H9 (cell line): ENCODE measurements at regions not wholly inside any gene's neighbourhood (a gene's known extent, or its start where the extent isn't known, plus 50 kb on each side); places are given as distances from the start of the nearest gene placed in this dataset.

Experiments used
- DNase-seq: peaks from one replicate; pipeline ENCODE4 v3.0.0-alpha.2; 2017
- H2AFZ ChIP-seq: one replicate; pipeline ENCODE4 v1.6.1; 2013; ENCODE audit warnings: mild to moderate bottlenecking, low read length, control low read depth, moderate library complexity
- H2AK5ac ChIP-seq: 2 replicates; pipeline ENCODE4 v1.6.1; 2013; ENCODE audit warnings: low read length, control low read depth, mixed read lengths; ENCODE audit not compliant: insufficient read length
- H2BK120ac ChIP-seq: one replicate; pipeline ENCODE4 v1.6.1; 2013; ENCODE audit warnings: low read depth, mild to moderate bottlenecking, low read length, control low read depth, inconsistent platforms; ENCODE audit not compliant: poor library complexity, severe bottlenecking
- H2BK12ac ChIP-seq: 2 replicates; pipeline ENCODE4 v1.6.1; 2013; ENCODE audit warnings: low read length, control low read depth, mixed read lengths, low read depth; ENCODE audit not compliant: insufficient read length
- H2BK15ac ChIP-seq: 2 replicates; pipeline ENCODE4 v1.6.1; 2013; ENCODE audit warnings: low read depth, low read length, control low read depth
- H2BK20ac ChIP-seq: one replicate; pipeline ENCODE4 v1.6.1; 2013; ENCODE audit warnings: low read depth, mild to moderate bottlenecking, low read length, control low read depth, inconsistent platforms; ENCODE audit not compliant: poor library complexity, severe bottlenecking
- H2BK5ac ChIP-seq: 2 replicates; pipeline ENCODE4 v1.6.1; 2013; ENCODE audit warnings: low read length, control low read depth, mixed read lengths; ENCODE audit not compliant: insufficient read length
- H3K14ac ChIP-seq: 2 replicates; pipeline ENCODE4 v1.6.1; 2013; ENCODE audit warnings: low read length, control low read depth; ENCODE audit not compliant: insufficient read depth
- H3K18ac ChIP-seq: 2 replicates; pipeline ENCODE4 v1.6.1; 2013; ENCODE audit warnings: low read depth, mild to moderate bottlenecking, mixed read lengths, low read length, control low read depth; ENCODE audit not compliant: insufficient read length
- H3K23ac ChIP-seq: 2 replicates; pipeline ENCODE4 v1.6.1; 2013; ENCODE audit warnings: low read length, control low read depth, mixed read lengths, low read depth; ENCODE audit not compliant: insufficient read length
- H3K23me2 ChIP-seq: 2 replicates; pipeline ENCODE4 v1.6.1; 2013; ENCODE audit warnings: low read depth, mild to moderate bottlenecking, mixed read lengths, low read length, control low read depth; ENCODE audit not compliant: insufficient read length, poor library complexity, severe bottlenecking
- H3K27ac ChIP-seq: 2 replicates; pipeline ENCODE4 v1.5.1; 2013; ENCODE audit warnings: low read length, control low read depth, mixed read lengths, low read depth; ENCODE audit not compliant: insufficient read length
- H3K27me3 ChIP-seq: 2 replicates; pipeline ENCODE4 v1.6.1; 2013; ENCODE audit warnings: low read length, control low read depth, inconsistent platforms; ENCODE audit not compliant: insufficient read depth
- H3K4ac ChIP-seq: 2 replicates; pipeline ENCODE4 v1.6.1; 2013; ENCODE audit warnings: low read depth, mild to moderate bottlenecking, control low read depth, inconsistent platforms, low read length, moderate library complexity
- H3K4me1 ChIP-seq: 2 replicates; pipeline ENCODE4 v1.6.1; 2013; ENCODE audit warnings: low read length, control low read depth, inconsistent platforms; ENCODE audit not compliant: insufficient read depth
- H3K4me2 ChIP-seq: 2 replicates; pipeline ENCODE4 v1.6.1; 2013; ENCODE audit warnings: low read length, control low read depth, mixed read lengths; ENCODE audit not compliant: insufficient read length, insufficient read depth
- H3K56ac ChIP-seq: 2 replicates; pipeline ENCODE4 v1.6.1; 2013; ENCODE audit warnings: low read depth, mild to moderate bottlenecking, mixed read lengths, low read length, control low read depth; ENCODE audit not compliant: insufficient read length
- H3K79me1 ChIP-seq: 2 replicates; pipeline ENCODE4 v1.6.1; 2013; ENCODE audit warnings: low read depth, mild to moderate bottlenecking, moderate library complexity, low read length, control low read depth, inconsistent platforms; ENCODE audit not compliant: insufficient read depth, poor library complexity, severe bottlenecking
- H3K79me2 ChIP-seq: 2 replicates; pipeline ENCODE4 v1.6.1; 2013; ENCODE audit warnings: low read length, control low read depth, inconsistent platforms; ENCODE audit not compliant: insufficient read depth
- H3K9ac ChIP-seq: 2 replicates; pipeline ENCODE4 v1.6.1; 2013; ENCODE audit warnings: low read length, control low read depth, mixed read lengths; ENCODE audit not compliant: insufficient read length; ENCODE audit errors: extremely low read depth
- H3K9me3 ChIP-seq: one replicate; pipeline ENCODE4 v1.6.1; 2013; ENCODE audit warnings: low read depth, low read length, inconsistent platforms; ENCODE audit not compliant: control insufficient read depth
- H3T11ph ChIP-seq: one replicate; pipeline ENCODE4 v1.6.1; 2013; ENCODE audit warnings: mild to moderate bottlenecking, low read length, control low read depth, inconsistent platforms
- H4K20me1 ChIP-seq: one replicate; pipeline ENCODE4 v1.6.1; 2013; ENCODE audit not compliant: control insufficient read depth, insufficient read length, insufficient read depth
- H4K5ac ChIP-seq: 2 replicates; pipeline ENCODE4 v1.6.1; 2013; ENCODE audit warnings: low read depth, mild to moderate bottlenecking, mixed read lengths, low read length, control low read depth; ENCODE audit not compliant: insufficient read length
- H4K8ac ChIP-seq: replicated peaks from 2 replicates; pipeline ENCODE4 v1.6.1; 2013; ENCODE audit warnings: low read length, control low read depth, mixed read lengths, low read depth; ENCODE audit not compliant: insufficient read length
- H4K91ac ChIP-seq: 2 replicates; pipeline ENCODE4 v1.6.1; 2013; ENCODE audit warnings: low read depth, mild to moderate bottlenecking, moderate library complexity, mixed read lengths, low read length, control low read depth; ENCODE audit not compliant: insufficient read length
- H3K27ac Mint-ChIP-seq, 3 experiments: 2 replicates in 2 of 3; 3 replicates in 1 of 3; pipeline ENCODE4 v1.8.0; 2020 to 2021; ENCODE audit warnings: mixed read lengths in 3 of 3, mild to moderate bottlenecking in 1 of 3, moderate library complexity in 1 of 3
- H3K27me3 Mint-ChIP-seq: 2 replicates; pipeline ENCODE4 v1.8.0; 2021; ENCODE audit warnings: low read depth, mild to moderate bottlenecking, moderate library complexity, mixed read lengths
- H3K36me3 Mint-ChIP-seq, 3 experiments: 2 replicates in 2 of 3; 3 replicates in 1 of 3; pipeline ENCODE4 v1.8.0; 2020 to 2021; ENCODE audit warnings: low read depth in 3 of 3, mixed read lengths in 3 of 3; ENCODE audit not compliant: insufficient read depth in 1 of 3
- H3K4me1 Mint-ChIP-seq, 2 experiments: 2 replicates each; pipeline ENCODE4 v1.8.0; 2020; ENCODE audit warnings: mixed read lengths in 2 of 2
- H3K4me3 Mint-ChIP-seq, 2 experiments: 2 replicates in 1 of 2; 3 replicates in 1 of 2; pipeline ENCODE4 v1.8.0; 2020 to 2021; ENCODE audit warnings: mild to moderate bottlenecking in 2 of 2, mixed read lengths in 2 of 2, moderate library complexity in 1 of 2
- H3K9me3 Mint-ChIP-seq, 2 experiments: 2 replicates in 1 of 2; 3 replicates in 1 of 2; pipeline ENCODE4 v1.8.0; 2020; ENCODE audit warnings: mild to moderate bottlenecking in 2 of 2, mixed read lengths in 2 of 2, moderate library complexity in 1 of 2
- CTCF ChIP-seq: fragments of 200-600 bp; sonication (generic); conservative IDR thresholded peaks from 3 replicates; pipeline ENCODE4 v1.8.0; 2021; ENCODE audit warnings: antibody characterized with exemption, mild to moderate bottlenecking

- Histone ChIP-seq H3K14ac (no peak overlapping the region), H3K9me3 (no peaks in the 10 kb centered on the region), H3K27ac (no peak overlapping the region), H3K4me1 (no peaks in the 10 kb centered on the region), H2BK20ac (no peak overlapping the region), H2AFZ (no peak overlapping the region), H4K20me1 (no peaks in the 10 kb centered on the region), H3K56ac (no peak overlapping the region), H4K91ac (no peak overlapping the region), H3K23ac (no peak overlapping the region), H3K23me2 (no peaks in the 10 kb centered on the region), H3K4ac (no peak overlapping the region), H4K8ac (no peak overlapping the region), H2AK5ac (no peak overlapping the region), H3K79me2 (no peaks in the 10 kb centered on the region), H4K5ac (no peak overlapping the region), H2BK120ac (no peak overlapping the region), H3K9ac (no peak overlapping the region), H3T11ph (no peak overlapping the region), H2BK5ac (no peak overlapping the region), H3K27me3 (no peaks in the 10 kb centered on the region), H3K18ac (no peak overlapping the region), H3K4me2 (no peak overlapping the region), H3K79me1 (no peaks in the 10 kb centered on the region), H2BK12ac (no peak overlapping the region), H2BK15ac (no peak overlapping the region)
- Mint-ChIP-seq H3K27ac (no peak overlapping the region), H3K36me3 (no peaks in the 10 kb centered on the region; a peak in 1 of 7 replicates), H3K27me3 (peaks cover 1% of the 10 kb centered on the region; the same call in 1 of the 2 replicates), H3K4me1 (no peaks in the 10 kb centered on the region), H3K9me3 (no peaks in the 10 kb centered on the region), H3K4me3 (no peak overlapping the region)
- no peak for DNase-seq
- TF ChIP-seq CTCF = no peak
Measured at GRCh38 chr5:145360936-145361335, 474.2 kb downstream of the PRELID2 start.
